ENCODE measurements at regions not wholly inside any gene's neighbourhood (a gene's known extent, or its start where the extent isn't known, plus 50 kb on each side); places are given as distances from the start of the nearest gene placed in this dataset.

DNA sequence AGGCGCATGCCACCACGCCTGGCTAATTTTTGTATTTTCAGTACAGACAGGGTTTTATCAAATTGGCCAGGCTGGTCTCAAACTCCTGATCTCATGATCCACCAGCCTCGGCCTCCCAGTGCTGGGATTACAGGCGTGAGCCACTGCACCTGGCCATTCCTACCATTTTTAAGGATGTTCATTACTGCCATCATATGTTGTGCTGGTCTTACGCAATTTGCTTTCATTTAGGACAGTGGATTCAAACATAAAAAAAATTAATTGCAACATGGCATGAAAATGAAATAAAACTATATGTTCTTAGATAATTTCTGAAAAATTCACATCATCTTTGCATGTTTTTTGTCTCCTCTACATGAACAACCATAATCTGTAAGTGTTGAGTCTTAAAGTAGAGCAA lies 527.7 kb downstream of the LTN1 start:
- Histone ChIP-seq H2AK5ac (ENCODE audit: low read length) (no peak overlapping the region), H3K18ac (ENCODE audit: low read length) (no peak overlapping the region), H4K8ac (ENCODE audit: low read depth, low read length) (no peak overlapping the region), H3K27ac (ENCODE audit: low read depth, low read length) (no peak overlapping the region), H4K91ac (ENCODE audit: low read depth, low read length) (no peak overlapping the region), H3K79me1 (ENCODE audit: low read length) (no peaks in the 10 kb centered on the region), H3K23ac (ENCODE audit: low read length) (no peak overlapping the region), H3K4ac (ENCODE audit: low read depth, low read length) (no peak overlapping the region), H3K36me3 (ENCODE audit: control insufficient read depth in 1 of 2, insufficient read depth in 2 of 2, low read length in 2 of 2) (no peaks in the 10 kb centered on the region), H2BK120ac (ENCODE audit: insufficient read depth, low read length, poor library complexity) (no peak overlapping the region), H3K9ac (ENCODE audit: low read length) (no peak overlapping the region), H4K12ac (ENCODE audit: low read depth, low read length) (no peak overlapping the region), H2BK5ac (ENCODE audit: low read depth, low read length, poor library complexity) (no peak overlapping the region), H3K9me3 (ENCODE audit: insufficient read depth, low read depth, low read length) (no peaks in the 10 kb centered on the region), H2BK12ac (ENCODE audit: low read length) (no peak overlapping the region), H2AFZ (ENCODE audit: insufficient read depth, low read length, poor library complexity) (no peak overlapping the region), H3K27me3 (ENCODE audit: insufficient read depth, low read length) (no peaks in the 10 kb centered on the region), H3K14ac (ENCODE audit: low read length) (no peak overlapping the region), H3K4me2 (ENCODE audit: low read length) (no peak overlapping the region), H3K4me3 (ENCODE audit: low read depth, low read length) (no peak overlapping the region), H3K79me2 (ENCODE audit: control insufficient read depth, insufficient read depth, low read length, poor library complexity) (no peaks in the 10 kb centered on the region), H3K4me1 (ENCODE audit: control insufficient read depth in 1 of 2, insufficient read depth in 2 of 2, low read length in 2 of 2) (no peaks in the 10 kb centered on the region)
- peak in 1 of 2 donors; percentile 58 for DNase-seq
- WGBS (ENCODE audit: extremely low coverage, insufficient coverage, insufficient read length) = no CpG with 5 or more reads among the region's 5 CpGs

- Histone ChIP-seq H4K8ac (ENCODE audit: low read depth, low read length) (no peak overlapping the region), H3K4me1 (ENCODE audit: control insufficient read depth in 1 of 2, insufficient read depth in 2 of 2, low read length in 2 of 2) (no peaks in the 10 kb centered on the region), H3K27ac (ENCODE audit: low read depth, low read length) (no peak overlapping the region), H3K27me3 (ENCODE audit: insufficient read depth, low read length) (no peaks in the 10 kb centered on the region), H2AFZ (ENCODE audit: insufficient read depth, low read length, poor library complexity) (no peak overlapping the region), H4K91ac (ENCODE audit: low read depth, low read length) (no peak overlapping the region), H2BK12ac (ENCODE audit: low read length) (no peak overlapping the region), H4K12ac (ENCODE audit: low read depth, low read length) (no peak overlapping the region), H2BK120ac (ENCODE audit: insufficient read depth, low read length, poor library complexity) (no peak overlapping the region), H3K4me3 (ENCODE audit: low read depth, low read length) (no peak overlapping the region), H3K79me2 (ENCODE audit: control insufficient read depth, insufficient read depth, low read length, poor library complexity) (no peaks in the 10 kb centered on the region), H3K14ac (ENCODE audit: low read length) (no peak overlapping the region), H3K4me2 (ENCODE audit: low read length) (no peak overlapping the region), H3K23ac (ENCODE audit: low read length) (no peak overlapping the region), H3K36me3 (ENCODE audit: control insufficient read depth in 1 of 2, insufficient read depth in 2 of 2, low read length in 2 of 2) (no peaks in the 10 kb centered on the region), H3K18ac (ENCODE audit: low read length) (no peak overlapping the region), H3K79me1 (ENCODE audit: low read length) (no peaks in the 10 kb centered on the region), H3K9me3 (ENCODE audit: insufficient read depth, low read depth, low read length) (no peaks in the 10 kb centered on the region), H3K4ac (ENCODE audit: low read depth, low read length) (no peak overlapping the region), H2BK5ac (ENCODE audit: low read depth, low read length, poor library complexity) (no peak overlapping the region), H3K9ac (ENCODE audit: low read length) (no peak overlapping the region), H2AK5ac (ENCODE audit: low read length) (no peak overlapping the region)
- peak in 1 of 2 donors; percentile 27 for DNase-seq
Observed at GRCh38 chr21:28464095-28464494, 528.6 kb downstream of the LTN1 start.

- Histone ChIP-seq H3K4ac (ENCODE audit: low read depth, low read length) (no peak overlapping the region), H4K8ac (ENCODE audit: low read depth, low read length) (no peak overlapping the region), H3K9me3 (ENCODE audit: insufficient read depth, low read depth, low read length) (no peaks in the 10 kb centered on the region), H3K79me1 (ENCODE audit: low read length) (no peaks in the 10 kb centered on the region), H3K4me3 (ENCODE audit: low read depth, low read length) (no peak overlapping the region), H4K91ac (ENCODE audit: low read depth, low read length) (no peak overlapping the region), H3K18ac (ENCODE audit: low read length) (no peak overlapping the region), H3K14ac (ENCODE audit: low read length) (no peak overlapping the region), H3K27ac (ENCODE audit: low read depth, low read length) (no peak overlapping the region), H3K36me3 (ENCODE audit: control insufficient read depth in 1 of 2, insufficient read depth in 2 of 2, low read length in 2 of 2) (no peaks in the 10 kb centered on the region), H3K4me2 (ENCODE audit: low read length) (no peak overlapping the region), H3K4me1 (ENCODE audit: control insufficient read depth in 1 of 2, insufficient read depth in 2 of 2, low read length in 2 of 2) (no peaks in the 10 kb centered on the region), H3K23ac (ENCODE audit: low read length) (no peak overlapping the region), H3K9ac (ENCODE audit: low read length) (no peak overlapping the region), H2BK5ac (ENCODE audit: low read depth, low read length, poor library complexity) (no peak overlapping the region), H2AK5ac (ENCODE audit: low read length) (no peak overlapping the region), H3K79me2 (ENCODE audit: control insufficient read depth, insufficient read depth, low read length, poor library complexity) (no peaks in the 10 kb centered on the region), H4K12ac (ENCODE audit: low read depth, low read length) (no peak overlapping the region), H2BK12ac (ENCODE audit: low read length) (no peak overlapping the region), H2AFZ (ENCODE audit: insufficient read depth, low read length, poor library complexity) (no peak overlapping the region), H2BK120ac (ENCODE audit: insufficient read depth, low read length, poor library complexity) (no peak overlapping the region), H3K27me3 (ENCODE audit: insufficient read depth, low read length) (no peaks in the 10 kb centered on the region)
- DNase-seq = no peak
- WGBS (ENCODE audit: extremely low coverage, insufficient coverage, insufficient read length) = no CpG with 5 or more reads among the region's 2 CpGs
Observed at GRCh38 chr21:28459193-28459592, 533.5 kb downstream of the LTN1 start.

DNA sequence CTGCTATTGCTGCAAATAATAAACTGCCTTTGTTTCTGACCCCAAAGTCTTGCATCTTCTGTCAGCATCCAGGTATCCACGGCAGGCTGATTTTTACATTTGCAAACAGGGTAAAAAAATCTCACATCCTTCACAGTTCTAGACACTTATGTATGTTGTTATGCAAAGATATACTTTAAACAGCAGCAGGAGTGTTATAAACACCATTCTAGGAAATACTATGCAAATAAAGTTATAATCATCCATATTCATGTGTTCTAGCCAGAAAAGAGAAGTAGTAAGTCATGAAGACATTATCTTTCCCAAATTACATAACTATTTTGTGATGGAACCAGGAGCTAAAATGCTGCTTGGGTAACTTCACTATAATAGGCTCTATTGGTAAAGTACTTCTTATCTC lies 534.2 kb downstream of the LTN1 start:
- no CpG with 5 or more reads among the region's 1 CpG for WGBS (ENCODE audit: extremely low coverage, insufficient coverage, insufficient read length)
- H3K18ac ChIP-seq (ENCODE audit: low read length) = no peak overlapping the region

More for the DNA sequence above, 534.2 kb downstream of the LTN1 start:
- H4K91ac ChIP-seq (ENCODE audit: low read depth, low read length) = no peak overlapping the region
- no peak overlapping the region for H2BK120ac ChIP-seq (ENCODE audit: insufficient read depth, low read length, poor library complexity)
- H2BK5ac ChIP-seq (ENCODE audit: low read depth, low read length, poor library complexity) = no peak overlapping the region
- no peaks in the 10 kb centered on the region for H3K27me3 ChIP-seq (ENCODE audit: insufficient read depth, low read length)
- H3K23ac ChIP-seq (ENCODE audit: low read length) = no peak overlapping the region
- no peak overlapping the region for H2BK12ac ChIP-seq (ENCODE audit: low read length)
- no peaks in the 10 kb centered on the region for H3K4me1 ChIP-seq (ENCODE audit: control insufficient read depth in 1 of 2, insufficient read depth in 2 of 2, low read length in 2 of 2)
- no peak overlapping the region for H3K4me3 ChIP-seq (ENCODE audit: low read depth, low read length)
- no peak overlapping the region for H4K8ac ChIP-seq (ENCODE audit: low read depth, low read length)
- H2AFZ ChIP-seq (ENCODE audit: insufficient read depth, low read length, poor library complexity) = no peak overlapping the region
- DNase-seq = no peak
- no peaks in the 10 kb centered on the region for H3K79me2 ChIP-seq (ENCODE audit: control insufficient read depth, insufficient read depth, low read length, poor library complexity)
- no peak overlapping the region for H2AK5ac ChIP-seq (ENCODE audit: low read length)
- no peak overlapping the region for H3K4ac ChIP-seq (ENCODE audit: low read depth, low read length)
- no peaks in the 10 kb centered on the region for H3K36me3 ChIP-seq (ENCODE audit: control insufficient read depth in 1 of 2, insufficient read depth in 2 of 2, low read length in 2 of 2)
- H3K9ac ChIP-seq (ENCODE audit: low read length) = no peak overlapping the region
- no peak overlapping the region for H3K27ac ChIP-seq (ENCODE audit: low read depth, low read length)
- H3K14ac ChIP-seq (ENCODE audit: low read length) = no peak overlapping the region
- H3K9me3 ChIP-seq (ENCODE audit: insufficient read depth, low read depth, low read length) = no peaks in the 10 kb centered on the region
- H3K79me1 ChIP-seq (ENCODE audit: low read length) = no peaks in the 10 kb centered on the region
- no peak overlapping the region for H3K4me2 ChIP-seq (ENCODE audit: low read length)
- no peak overlapping the region for H4K12ac ChIP-seq (ENCODE audit: low read depth, low read length)
